ENCODE measurements at regions not wholly inside any gene's neighbourhood (a gene's known extent, or its start where the extent isn't known, plus 50 kb on each side); places are given as distances from the start of the nearest gene placed in this dataset.
A peak's percentile ranks its signal among the peaks of the same experiment; 100 is the strongest.
"Not testable (repeated sequence)": the region's sequence is repeated elsewhere in the genome, so short reads cannot be mapped to it uniquely, and the experiment has no call there.

GRCh38 chr17:77341069-77341541 lies 200.3 kb downstream of the SEC14L1 start:
- no peak for DNase-seq (ENCODE audit: low read depth in 2 of 2)

GRCh38 chr17:77342656-77342990 lies 201.9 kb downstream of the SEC14L1 start:
- DNase-seq (ENCODE audit: low read depth in 2 of 2): not testable (repeated sequence)

GRCh38 chr17:77343031-77343800 lies 202.4 kb downstream of the SEC14L1 start:
- no peak for DNase-seq (ENCODE audit: low read depth in 2 of 2)

- DNase-seq (ENCODE audit: low read depth in 2 of 2): no peak
These were observed 203.3 kb downstream of the SEC14L1 start for GRCh38 chr17:77344038-77344437.

- no peak for DNase-seq (ENCODE audit: low read depth in 2 of 2)
These were observed 204.6 kb downstream of the SEC14L1 start for GRCh38 chr17:77345260-77345910.

GRCh38 chr17:77346765-77347164 lies 206.0 kb downstream of the SEC14L1 start:
- DNase-seq (ENCODE audit: low read depth in 2 of 2): no peak

- DNase-seq (ENCODE audit: low read depth in 2 of 2): no peak
These were observed 206.8 kb downstream of the SEC14L1 start for GRCh38 chr17:77347544-77347943.

- peak; percentile 61 to 64 for DNase-seq (ENCODE audit: low read depth in 2 of 2)
These were observed 209.4 kb downstream of the SEC14L1 start for GRCh38 chr17:77349976-77350830.

GRCh38 chr17:77352441-77352840 lies 211.7 kb downstream of the SEC14L1 start:
- no peak for DNase-seq (ENCODE audit: low read depth in 2 of 2)

GRCh38 chr17:77352996-77353395 lies 212.2 kb downstream of the SEC14L1 start:
- no peak for DNase-seq (ENCODE audit: low read depth in 2 of 2)

GRCh38 chr17:77353684-77354419 lies 213.1 kb downstream of the SEC14L1 start:
- no peak for DNase-seq (ENCODE audit: low read depth in 2 of 2)

GRCh38 chr17:77354420-77354669 lies 213.6 kb downstream of the SEC14L1 start:
- no peak for DNase-seq (ENCODE audit: low read depth in 2 of 2)

GRCh38 chr17:77354670-77355455 lies 214.1 kb downstream of the SEC14L1 start:
- peak; percentile 89 to 90 for DNase-seq (ENCODE audit: low read depth in 2 of 2)

GRCh38 chr17:77356109-77356689 lies 215.4 kb downstream of the SEC14L1 start:
- DNase-seq (ENCODE audit: low read depth in 2 of 2): no peak

GRCh38 chr17:77356690-77357201 lies 216.0 kb downstream of the SEC14L1 start:
- DNase-seq (ENCODE audit: low read depth in 2 of 2): no peak

- no peak for DNase-seq (ENCODE audit: low read depth in 2 of 2)
These were observed 218.0 kb downstream of the SEC14L1 start for GRCh38 chr17:77358801-77359200.

GRCh38 chr17:77359236-77359635 lies 218.5 kb downstream of the SEC14L1 start:
- no peak for DNase-seq (ENCODE audit: low read depth in 2 of 2)

- no peak for DNase-seq (ENCODE audit: low read depth in 2 of 2)
These were observed 221.3 kb downstream of the SEC14L1 start for GRCh38 chr17:77361986-77362620.

- DNase-seq (ENCODE audit: low read depth in 2 of 2): no peak
These were observed 223.1 kb downstream of the SEC14L1 start for GRCh38 chr17:77363821-77364361.

All from fibroblast of skin of left biceps (primary cell).